RWPE1 (cell line): ENCODE measurements at regions not wholly inside any gene's neighbourhood (a gene's known extent, or its start where the extent isn't known, plus 50 kb on each side); places are given as distances from the start of the nearest gene placed in this dataset.

Experiments
- CTCF ChIA-PET: fragments of 350-600 bp; sonication (Branson Sonifier 250); formaldehyde crosslinking; extraction: SDS; loops from one replicate; lab custom pipeline; 2021; lab: Yijun Ruan, JAX
- POLR2A ChIA-PET: fragments of 400-600 bp; formaldehyde crosslinking; extraction: SDS; loops from one replicate; lab custom pipeline; 2020; ENCODE audit warnings: antibody characterized with exemption; ENCODE audit not compliant: low non-redundant PET; lab: Yijun Ruan, JAX
- DNase-seq: peaks from one replicate; pipeline ENCODE4 v3.0.0; 2012; ENCODE audit warnings: low spot score
- H3K27ac ChIP-seq: fragments of 450-650 bp; 2 replicates; pipeline ENCODE4 v1.5.1; 2017
- TF ChIP-seq, protein P1 (sequence below): fragments of 450-650 bp; conservative IDR thresholded peaks from 2 replicates; pipeline ENCODE4 v1.5.1; 2017; ENCODE audit warnings: low read depth, mild to moderate bottlenecking

DNA sequence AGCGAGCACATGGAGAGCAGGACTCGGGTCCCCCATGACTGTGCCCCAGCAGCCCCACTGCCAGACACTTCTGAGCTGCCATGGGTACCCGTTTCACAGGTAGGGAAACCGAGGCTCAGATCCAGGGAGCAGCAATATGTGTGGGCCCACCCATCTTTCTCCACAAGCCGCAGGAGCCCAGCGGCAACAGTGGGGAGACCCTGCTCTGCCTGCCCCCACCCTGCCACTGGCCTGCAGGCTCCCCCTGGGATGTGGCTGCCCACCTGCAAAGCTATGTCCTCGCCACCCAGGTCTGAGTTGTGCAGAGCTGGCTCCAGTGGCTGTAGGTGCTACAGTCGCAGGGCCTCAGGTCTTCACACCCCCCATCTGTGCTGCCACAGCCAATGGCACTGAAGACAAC, 50.6 kb upstream of the C1QTNF9B start:
- ChIA-PET CTCF (interaction anchor here (0.6 to 1.2 kb wide), 2 partner anchors 10 to 13 kb away, joined by 4 to 5 read pairs; no protein-coding TSS in a partner anchor), POLR2A (no interaction called here)
- no peak overlapping the region for H3K27ac ChIP-seq
- no peak for DNase-seq
- TF ChIP-seq, protein P1, sequence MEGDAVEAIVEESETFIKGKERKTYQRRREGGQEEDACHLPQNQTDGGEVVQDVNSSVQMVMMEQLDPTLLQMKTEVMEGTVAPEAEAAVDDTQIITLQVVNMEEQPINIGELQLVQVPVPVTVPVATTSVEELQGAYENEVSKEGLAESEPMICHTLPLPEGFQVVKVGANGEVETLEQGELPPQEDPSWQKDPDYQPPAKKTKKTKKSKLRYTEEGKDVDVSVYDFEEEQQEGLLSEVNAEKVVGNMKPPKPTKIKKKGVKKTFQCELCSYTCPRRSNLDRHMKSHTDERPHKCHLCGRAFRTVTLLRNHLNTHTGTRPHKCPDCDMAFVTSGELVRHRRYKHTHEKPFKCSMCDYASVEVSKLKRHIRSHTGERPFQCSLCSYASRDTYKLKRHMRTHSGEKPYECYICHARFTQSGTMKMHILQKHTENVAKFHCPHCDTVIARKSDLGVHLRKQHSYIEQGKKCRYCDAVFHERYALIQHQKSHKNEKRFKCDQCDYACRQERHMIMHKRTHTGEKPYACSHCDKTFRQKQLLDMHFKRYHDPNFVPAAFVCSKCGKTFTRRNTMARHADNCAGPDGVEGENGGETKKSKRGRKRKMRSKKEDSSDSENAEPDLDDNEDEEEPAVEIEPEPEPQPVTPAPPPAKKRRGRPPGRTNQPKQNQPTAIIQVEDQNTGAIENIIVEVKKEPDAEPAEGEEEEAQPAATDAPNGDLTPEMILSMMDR = no peak

DNA sequence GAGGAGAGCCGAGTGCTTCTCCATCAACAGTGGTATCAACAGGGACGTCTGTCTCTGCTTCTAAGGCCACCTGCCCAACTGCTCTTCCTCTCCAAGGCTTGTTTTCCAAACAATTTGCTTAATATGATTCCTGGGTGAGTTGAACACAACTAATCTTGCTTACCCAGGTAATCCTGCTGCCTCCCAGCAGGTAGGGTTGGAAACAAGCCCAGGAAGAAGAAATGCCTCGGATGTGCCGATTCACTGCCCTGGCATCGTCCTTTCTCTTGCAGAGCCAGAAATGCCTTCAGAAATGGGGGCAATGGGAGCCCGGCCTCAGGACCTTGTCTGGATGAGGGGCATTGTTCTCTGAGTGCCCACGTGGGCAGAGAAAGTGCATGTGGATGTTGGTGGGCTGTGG, 51.9 kb upstream of the C1QTNF9B start:
- no peak for DNase-seq
- H3K27ac ChIP-seq = no peak overlapping the region
- TF ChIP-seq, protein P1 = no peak
- ChIA-PET POLR2A (no interaction called here), CTCF (interaction anchor here (0.6 kb wide), 1 partner anchor 220 kb away, joined by 5 read pairs; no protein-coding TSS in a partner anchor)

DNA sequence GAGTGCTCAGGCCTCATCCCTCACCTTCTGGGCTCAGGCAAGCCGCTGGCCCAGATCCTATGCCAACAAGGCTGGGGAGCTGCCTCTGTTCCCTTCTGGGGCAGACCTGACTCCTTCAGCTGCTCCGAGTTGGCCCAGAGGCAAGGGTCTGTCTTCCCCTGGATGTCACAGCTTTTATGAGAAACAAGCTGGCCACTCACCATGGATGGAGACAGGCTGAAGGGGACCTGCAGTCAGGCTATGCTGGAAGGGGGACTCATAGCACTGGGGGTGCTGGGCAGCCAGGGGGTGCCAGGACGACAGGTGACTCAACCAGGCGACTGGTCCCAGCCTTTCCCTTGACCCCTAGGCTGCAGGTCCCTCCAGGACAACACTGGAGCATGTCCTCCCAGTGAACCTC, 52.4 kb upstream of the C1QTNF9B start:
- TF ChIP-seq, protein P1 = no peak
- CTCF ChIA-PET = interaction anchor here (0.6 kb wide), 1 partner anchor 16 kb away, joined by 3 read pairs; no protein-coding TSS in a partner anchor
- H3K27ac ChIP-seq = no peak overlapping the region
- no peak for DNase-seq
- POLR2A ChIA-PET = no interaction called here

DNA sequence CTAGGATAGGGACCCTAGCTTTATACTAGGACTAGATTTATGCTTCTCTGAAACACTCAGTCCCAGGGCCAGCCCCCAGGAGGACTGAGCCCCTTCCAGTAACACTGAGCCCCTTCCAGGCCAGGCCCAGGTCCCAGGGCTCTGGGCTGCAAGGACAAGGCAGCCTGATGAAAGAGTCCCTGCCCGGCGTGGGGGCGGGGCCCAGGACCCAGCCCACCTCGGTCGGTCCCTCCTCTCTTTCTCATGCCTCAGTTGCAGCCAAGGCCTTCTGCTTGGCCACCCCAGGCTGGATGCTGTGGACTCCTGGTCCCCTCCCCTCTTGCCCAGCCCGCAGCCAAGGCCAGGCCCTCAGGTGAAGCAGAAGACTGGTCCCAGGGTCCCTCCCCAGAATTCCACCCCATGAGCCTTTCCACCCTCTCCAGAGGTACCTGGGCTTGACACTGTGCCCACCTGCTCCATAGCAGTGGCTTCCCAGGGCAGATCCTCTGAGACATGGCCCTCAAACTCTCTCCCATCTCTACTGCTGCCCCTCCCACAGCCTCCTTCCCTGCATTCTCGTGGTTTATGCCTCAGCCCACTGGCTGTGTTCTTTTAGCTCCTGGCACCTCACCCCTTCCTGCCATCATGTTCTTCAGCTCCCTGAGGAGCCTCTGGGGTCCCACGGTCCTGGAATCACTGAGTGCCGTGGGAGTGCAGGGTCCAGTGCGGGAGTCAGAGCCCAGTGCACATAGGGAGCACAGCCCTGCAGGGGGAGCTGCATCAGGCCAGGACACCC, 53.6 kb upstream of the C1QTNF9B start:
- no peak for DNase-seq
- POLR2A ChIA-PET = interaction anchor here (0.6 kb wide), 1 partner anchor 589 kb away, joined by 4 read pairs; no protein-coding TSS in a partner anchor
- H3K27ac ChIP-seq = no peak overlapping the region
- TF ChIP-seq, protein P1 = no peak
- CTCF ChIA-PET = interaction anchor here (1.5 kb wide), 1 partner anchor 10 kb away, joined by 6 read pairs; no protein-coding TSS in a partner anchor

DNA sequence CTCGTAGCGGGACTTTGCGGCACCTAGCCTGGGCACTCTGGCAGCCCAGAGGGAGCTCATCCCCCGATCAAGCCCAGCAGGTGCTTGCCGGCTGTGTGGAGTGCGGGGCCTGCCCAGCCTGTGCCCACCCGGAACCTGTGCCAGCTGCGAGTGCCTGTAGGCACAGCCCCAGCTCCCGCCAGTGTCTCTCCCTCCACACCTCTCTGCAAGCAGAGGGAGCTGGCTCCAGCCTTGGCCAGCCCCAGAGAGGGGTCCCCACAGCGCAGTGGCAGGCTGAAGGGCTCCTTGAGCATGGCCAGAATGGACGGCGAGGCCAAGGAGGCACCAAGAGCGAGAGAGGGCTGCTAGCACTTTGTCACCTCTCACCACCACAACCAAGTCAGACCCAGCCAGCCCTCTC, 55.5 kb upstream of the C1QTNF9B start:
- DNase-seq = no peak
- CTCF ChIA-PET = no interaction called here
- POLR2A ChIA-PET = no interaction called here
- no peak overlapping the region for H3K27ac ChIP-seq
- TF ChIP-seq, protein P1 = no peak

DNA sequence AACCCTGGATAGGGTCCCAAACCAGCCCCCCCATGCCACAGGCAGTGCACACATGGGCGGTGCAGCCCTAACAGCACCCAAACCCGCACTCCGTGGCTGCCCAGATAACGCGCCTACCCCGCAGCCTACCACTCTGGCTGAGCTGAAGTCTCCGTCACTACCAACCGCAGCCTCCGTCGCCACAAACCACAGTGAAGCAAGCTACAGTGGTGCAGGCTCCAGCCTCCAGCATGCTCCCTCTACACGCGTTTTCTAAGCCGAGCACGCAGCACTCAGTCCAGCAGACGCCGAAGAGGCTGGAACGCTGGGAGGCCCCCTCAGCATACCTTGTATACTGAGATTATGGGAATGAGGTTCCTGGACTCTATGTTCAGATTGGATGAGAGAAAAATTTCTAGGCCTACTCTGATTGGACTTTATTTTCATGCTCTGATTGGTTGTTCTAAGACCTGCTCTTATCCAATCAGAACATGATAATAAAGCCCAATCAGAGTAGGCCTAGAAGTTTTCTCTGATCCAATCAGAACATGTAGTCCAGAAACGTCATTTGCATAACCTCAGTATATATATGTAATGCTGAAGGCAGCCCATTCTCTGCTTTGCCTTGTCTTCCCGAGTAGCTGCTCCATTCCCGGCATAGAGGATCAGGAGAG, 56.7 kb upstream of the C1QTNF9B start:
- POLR2A ChIA-PET = no interaction called here
- TF ChIP-seq, protein P1 = no peak
- CTCF ChIA-PET = no interaction called here
- DNase-seq = no peak
- no peak overlapping the region for H3K27ac ChIP-seq
